ENCODE measurements at regions not wholly inside any gene's neighbourhood (a gene's known extent, or its start where the extent isn't known, plus 50 kb on each side); places are given as distances from the start of the nearest gene placed in this dataset.

GRCh38 chr11:16603245-16603644 is 135.2 kb upstream of the C11orf58 start:
- H3K4me1 ChIP-seq (replicated peaks): no peaks in the 10 kb centered on the region
- no peak for DNase-seq (ENCODE audit: low spot score)
- intact Hi-C loops (cut with DNase I): no loop called here
- no peak overlapping the region for H3K27ac ChIP-seq
- no peaks in the 10 kb centered on the region for H3K9me3 ChIP-seq
- WGBS: 88% methylated on average over 2 of the region's 2 CpGs
- no peak overlapping the region for H3K4me3 ChIP-seq
- H3K36me3 ChIP-seq: no peaks in the 10 kb centered on the region
- TF ChIP-seq POLR2A (IDR thresholded peaks at IDR 0.05) (no peak), POLR2AphosphoS5 (IDR thresholded peaks at IDR 0.05) (no peak), CTCF (IDR thresholded peaks at IDR 0.05) (no peak)
- no peaks in the 10 kb centered on the region for H3K27me3 ChIP-seq (replicated peaks; ENCODE audit: insufficient read depth)

DNA sequence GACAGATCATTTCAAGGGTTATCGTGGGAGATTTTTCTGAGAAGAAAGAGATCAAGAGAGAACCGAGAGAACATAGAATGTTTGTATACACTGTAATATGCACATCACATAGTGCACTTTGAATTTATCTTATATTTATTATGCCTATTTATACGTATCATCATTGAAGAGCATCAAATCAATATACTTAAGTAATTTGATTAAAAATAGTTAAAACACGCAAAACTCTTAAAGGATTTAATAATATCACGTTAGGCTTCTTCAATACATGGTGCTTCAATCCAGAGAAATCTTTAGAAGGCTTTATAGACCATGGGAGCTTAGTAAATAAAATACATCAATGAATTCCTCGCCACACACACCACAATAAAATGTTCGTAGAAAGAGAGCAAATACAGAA is 139.5 kb upstream of the C11orf58 start:
- intact Hi-C loops (cut with DNase I): no loop called here
- 88% methylated on average over 7 of the region's 7 CpGs for WGBS
- DNase-seq (ENCODE audit: low spot score): no peak
- no peaks in the 10 kb centered on the region for H3K4me1 ChIP-seq (replicated peaks)
- H3K27ac ChIP-seq: no peak overlapping the region
- no peaks in the 10 kb centered on the region for H3K9me3 ChIP-seq
- TF ChIP-seq POLR2A (IDR thresholded peaks at IDR 0.05): no peak
- TF ChIP-seq POLR2AphosphoS5 (IDR thresholded peaks at IDR 0.05): no peak
- no peak for TF ChIP-seq CTCF (IDR thresholded peaks at IDR 0.05)
- H3K4me3 ChIP-seq: no peak overlapping the region
- H3K36me3 ChIP-seq: no peaks in the 10 kb centered on the region
- H3K27me3 ChIP-seq (replicated peaks; ENCODE audit: insufficient read depth): no peaks in the 10 kb centered on the region

GRCh38 chr11:16598032-16598431 is 140.4 kb upstream of the C11orf58 start:
- H3K36me3 ChIP-seq: no peaks in the 10 kb centered on the region
- TF ChIP-seq POLR2AphosphoS5 (IDR thresholded peaks at IDR 0.05) (no peak), CTCF (IDR thresholded peaks at IDR 0.05) (no peak), POLR2A (IDR thresholded peaks at IDR 0.05) (no peak)
- DNase-seq (ENCODE audit: low spot score): no peak
- no peaks in the 10 kb centered on the region for H3K27me3 ChIP-seq (replicated peaks; ENCODE audit: insufficient read depth)
- no peak overlapping the region for H3K27ac ChIP-seq
- H3K9me3 ChIP-seq: no peaks in the 10 kb centered on the region
- intact Hi-C loops (cut with DNase I): no loop called here
- H3K4me3 ChIP-seq: no peak overlapping the region
- H3K4me1 ChIP-seq (replicated peaks): no peaks in the 10 kb centered on the region
- 48% methylated on average over 1 of the region's 1 CpG for WGBS

- intact Hi-C loops (cut with DNase I): no loop called here
- Histone ChIP-seq H3K4me1 (replicated peaks) (no peaks in the 10 kb centered on the region), H3K9me3 (no peaks in the 10 kb centered on the region), H3K27ac (no peak overlapping the region), H3K4me3 (no peak overlapping the region), H3K27me3 (replicated peaks; ENCODE audit: insufficient read depth) (no peaks in the 10 kb centered on the region), H3K36me3 (no peaks in the 10 kb centered on the region)
- TF ChIP-seq CTCF (IDR thresholded peaks at IDR 0.05): no peak
- no peak for TF ChIP-seq POLR2AphosphoS5 (IDR thresholded peaks at IDR 0.05)
- no peak for TF ChIP-seq POLR2A (IDR thresholded peaks at IDR 0.05)
- DNase-seq (ENCODE audit: low spot score): no peak
- 69% methylated on average over 2 of the region's 2 CpGs for WGBS
Observed at GRCh38 chr11:16596231-16596630, 142.2 kb upstream of the C11orf58 start.

- TF ChIP-seq CTCF (IDR thresholded peaks at IDR 0.05) (no peak), POLR2A (IDR thresholded peaks at IDR 0.05) (no peak), POLR2AphosphoS5 (IDR thresholded peaks at IDR 0.05) (no peak)
- no peak overlapping the region for H3K4me3 ChIP-seq
Observed at GRCh38 chr11:16591157-16591556, 147.3 kb upstream of the C11orf58 start.

More at GRCh38 chr11:16591157-16591556, 147.3 kb upstream of the C11orf58 start:
- Histone ChIP-seq H3K27ac (no peak overlapping the region), H3K27me3 (replicated peaks; ENCODE audit: insufficient read depth) (no peaks in the 10 kb centered on the region), H3K9me3 (no peaks in the 10 kb centered on the region), H3K4me1 (replicated peaks) (no peaks in the 10 kb centered on the region), H3K36me3 (no peaks in the 10 kb centered on the region)
- intact Hi-C loops (cut with DNase I): no loop called here
- no peak for DNase-seq (ENCODE audit: low spot score)
